Upper lobe of left lung (tissue), 6 donors: ENCODE measurements at regions not wholly inside any gene's neighbourhood (a gene's known extent, or its start where the extent isn't known, plus 50 kb on each side); places are given as distances from the start of the nearest gene placed in this dataset.

Source experiments
- ATAC-seq, 2 donors: fragments of 200-7000 bp; cut with Tn5 transposase; one replicate each; pipeline ENCODE4 v1.9.1; 2022; ENCODE audit warnings: mild to moderate bottlenecking in 2 of 2, moderate library complexity in 2 of 2; ENCODE audit not compliant: low FRiP score in 2 of 2
- DNase-seq, 2 donors: peaks; one replicate each; pipeline ENCODE4 v3.0.0-alpha.2; 2019 to 2020
- H3K27ac ChIP-seq, 4 donors: fragments of 200-600 bp; sonication (generic); one replicate each; pipeline ENCODE4 v1.5.1; 2016 to 2019
- H3K27me3 ChIP-seq, 4 donors: fragments of 200-600 bp; sonication (generic); one replicate each; pipeline ENCODE4 v1.5.1; 2017 to 2019
- H3K36me3 ChIP-seq, 4 donors: fragments of 200-600 bp; sonication (generic); one replicate each; pipeline ENCODE4 v1.5.1; 2016 to 2019
- H3K4me1 ChIP-seq, 4 donors: fragments of 200-600 bp; sonication (generic); one replicate each; pipeline ENCODE4 v1.5.1; 2018 to 2019
- H3K4me3 ChIP-seq, 4 donors: fragments of 200-600 bp; sonication (generic); one replicate each; pipeline ENCODE4 v1.5.1; 2017 to 2019; ENCODE audit warnings: mild to moderate bottlenecking in 2 of 4, moderate library complexity in 1 of 4
- H3K9me3 ChIP-seq, 4 donors: fragments of 200-600 bp; sonication (generic); one replicate each; pipeline ENCODE4 v1.5.1; 2018 to 2019
- EP300 ChIP-seq, 4 donors: sonication (generic); formaldehyde crosslinking; IDR thresholded peaks; one replicate each; pipeline ENCODE4 v1.5.1; 2017; ENCODE audit warnings: antibody characterized with exemption in 4 of 4, control low read depth in 2 of 4
- POLR2A ChIP-seq, 4 donors: fragments of 450-650 bp; IDR thresholded peaks; one replicate each; pipeline ENCODE4 v1.5.1; 2016 to 2017; ENCODE audit warnings: antibody characterized with exemption in 4 of 4, mild to moderate bottlenecking in 2 of 4
- POLR2AphosphoS5 ChIP-seq, 2 donors: sonication (generic); formaldehyde crosslinking; IDR thresholded peaks; one replicate each; pipeline ENCODE4 v1.5.1; 2017; ENCODE audit warnings: antibody characterized with exemption in 2 of 2
- WGBS, 2 donors: methylation state at CpG; one replicate each; pipeline ENCODE4 v1.1.5; 2017 to 2018; 5-methylcytosine and 5-hydroxymethylcytosine counted together
- TF ChIP-seq, protein P1 (sequence below), 6 experiments: fragments of 450-650 bp in 4 of 6; fragments of 200-600 bp in 2 of 6; sonication (generic) in 2 of 6; IDR thresholded peaks; one replicate each; pipeline ENCODE4 v1.5.1; 2016 to 2019; ENCODE audit warnings: antibody characterized with exemption in 6 of 6
- donor health status: DM: no; HTN: no; CAD: no; lungs with moderate emphysema.
- donor health status: DM: no; HTN: yes; CAD: no; lungs with severe emphysema.

DNA sequence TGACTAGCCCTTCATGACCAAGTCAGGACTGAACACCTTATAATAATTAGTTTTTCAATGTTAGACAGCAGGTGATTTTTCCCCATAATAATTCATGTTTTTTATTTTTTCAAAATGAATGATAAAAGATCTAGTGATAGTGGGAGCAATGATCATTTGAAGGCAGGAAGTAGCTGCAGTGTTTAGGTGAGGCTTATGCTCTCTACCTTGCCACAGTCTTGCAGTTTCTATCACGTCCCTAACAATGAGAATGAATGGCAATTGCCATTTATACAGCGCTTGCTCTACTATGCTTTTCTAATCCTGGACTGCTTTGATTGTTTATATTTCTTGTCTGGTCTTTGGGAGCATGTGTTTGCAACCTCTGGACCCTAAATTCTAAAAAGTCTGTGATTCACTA, 367.8 kb upstream of the RIOK2 start:
- ATAC-seq (no peak), DNase-seq (no peak)
- H3K4me1 ChIP-seq, result no peaks in the 10 kb centered on the region
- TF ChIP-seq POLR2A (IDR thresholded peaks at IDR 0.05) (no peak), EP300 (IDR thresholded peaks at IDR 0.05) (no peak), POLR2AphosphoS5 (IDR thresholded peaks at IDR 0.05) (no peak)
- no peak overlapping the region for H3K4me3 ChIP-seq
- H3K27ac ChIP-seq, result no peak overlapping the region
- no peaks in the 10 kb centered on the region for H3K27me3 ChIP-seq
- no peaks in the 10 kb centered on the region for H3K9me3 ChIP-seq
- WGBS, 2 donors, result 72 to 80% methylated on average over 2 of the region's 2 CpGs
- no peaks in the 10 kb centered on the region for H3K36me3 ChIP-seq

DNA sequence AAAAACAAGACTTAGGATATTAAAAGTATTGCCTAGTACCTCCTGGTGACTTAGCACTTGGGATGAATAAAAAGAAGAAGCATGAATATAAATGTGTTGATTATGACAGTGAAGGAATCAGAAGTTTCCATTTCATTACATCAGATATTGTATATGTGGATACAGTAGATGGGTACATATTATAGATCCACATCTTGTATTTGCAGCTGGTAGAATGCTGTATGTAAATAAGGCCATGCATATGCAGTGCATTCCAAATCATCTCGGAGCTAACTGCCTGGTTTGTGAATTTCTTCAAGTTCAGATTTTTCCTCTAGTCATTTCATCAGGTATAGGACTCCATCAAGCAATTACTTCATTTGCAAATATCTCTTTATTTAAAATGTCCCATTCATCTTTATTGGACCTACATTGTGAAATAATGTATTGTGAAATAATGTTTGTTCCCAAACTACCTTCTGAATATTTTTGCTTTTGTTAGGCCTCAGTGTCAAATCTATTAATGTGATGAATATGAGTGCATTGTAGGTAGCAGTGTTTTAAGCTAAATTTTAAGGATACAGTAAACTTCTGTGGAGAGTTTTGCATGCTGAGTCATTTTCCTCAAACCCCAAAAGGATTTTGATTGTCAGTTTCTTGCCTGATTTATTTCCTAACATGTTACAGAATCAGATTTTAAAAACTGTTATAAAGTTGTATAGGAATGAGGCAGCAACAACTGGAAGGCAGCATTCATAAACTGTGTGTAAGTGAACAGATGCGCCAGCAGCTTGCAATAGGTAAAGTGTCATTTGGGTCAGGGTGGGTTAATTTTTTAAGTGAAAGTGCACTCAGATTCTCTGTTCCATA, 370.8 kb upstream of the RIOK2 start:
- no peaks in the 10 kb centered on the region for H3K9me3 ChIP-seq
- no peaks in the 10 kb centered on the region for H3K36me3 ChIP-seq
- H3K27me3 ChIP-seq, result no peaks in the 10 kb centered on the region
- DNase-seq (no peak), ATAC-seq (no peak)
- H3K4me3 ChIP-seq, result no peak overlapping the region
- no peak overlapping the region for H3K27ac ChIP-seq
- H3K4me1 ChIP-seq, result no peaks in the 10 kb centered on the region
- TF ChIP-seq, protein P1, sequence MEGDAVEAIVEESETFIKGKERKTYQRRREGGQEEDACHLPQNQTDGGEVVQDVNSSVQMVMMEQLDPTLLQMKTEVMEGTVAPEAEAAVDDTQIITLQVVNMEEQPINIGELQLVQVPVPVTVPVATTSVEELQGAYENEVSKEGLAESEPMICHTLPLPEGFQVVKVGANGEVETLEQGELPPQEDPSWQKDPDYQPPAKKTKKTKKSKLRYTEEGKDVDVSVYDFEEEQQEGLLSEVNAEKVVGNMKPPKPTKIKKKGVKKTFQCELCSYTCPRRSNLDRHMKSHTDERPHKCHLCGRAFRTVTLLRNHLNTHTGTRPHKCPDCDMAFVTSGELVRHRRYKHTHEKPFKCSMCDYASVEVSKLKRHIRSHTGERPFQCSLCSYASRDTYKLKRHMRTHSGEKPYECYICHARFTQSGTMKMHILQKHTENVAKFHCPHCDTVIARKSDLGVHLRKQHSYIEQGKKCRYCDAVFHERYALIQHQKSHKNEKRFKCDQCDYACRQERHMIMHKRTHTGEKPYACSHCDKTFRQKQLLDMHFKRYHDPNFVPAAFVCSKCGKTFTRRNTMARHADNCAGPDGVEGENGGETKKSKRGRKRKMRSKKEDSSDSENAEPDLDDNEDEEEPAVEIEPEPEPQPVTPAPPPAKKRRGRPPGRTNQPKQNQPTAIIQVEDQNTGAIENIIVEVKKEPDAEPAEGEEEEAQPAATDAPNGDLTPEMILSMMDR (IDR thresholded peaks at IDR 0.05), result no peak
- TF ChIP-seq POLR2AphosphoS5 (IDR thresholded peaks at IDR 0.05) (no peak), POLR2A (IDR thresholded peaks at IDR 0.05) (no peak), EP300 (IDR thresholded peaks at IDR 0.05) (no peak)
- WGBS, 2 donors, result 73 to 83% methylated on average over 2 of the region's 2 CpGs

DNA sequence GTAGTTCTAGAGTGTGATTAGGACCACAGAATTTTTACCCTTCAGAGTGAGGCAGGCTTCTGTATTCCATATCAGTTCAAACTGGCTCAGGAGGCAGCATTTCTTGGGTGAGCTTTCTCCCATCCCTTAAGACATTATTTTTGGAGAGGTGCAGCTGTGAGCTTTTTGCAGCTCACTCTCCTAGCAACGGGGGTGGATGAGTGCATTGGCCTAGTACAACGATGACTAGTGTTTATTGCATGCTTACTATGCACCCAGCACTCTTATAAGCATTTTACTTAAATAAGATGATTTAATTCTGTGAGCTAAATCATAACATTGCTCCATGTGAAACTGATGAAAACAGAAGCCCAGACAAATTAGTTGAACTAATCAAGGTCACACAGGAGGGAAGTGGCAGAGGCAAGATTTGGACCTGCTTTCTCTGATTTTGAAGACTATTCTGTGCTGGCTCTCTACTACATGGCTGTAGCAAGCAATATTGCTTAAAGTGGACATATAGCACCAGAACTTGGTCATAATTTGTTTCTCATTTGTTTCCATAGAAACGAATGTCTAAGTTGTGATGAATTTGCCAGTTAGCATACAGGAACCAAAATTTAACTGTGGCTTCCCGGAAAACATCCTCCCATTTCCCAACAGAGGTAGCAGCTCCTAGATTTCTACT, 372.1 kb upstream of the RIOK2 start:
- DNase-seq (no peak), ATAC-seq (peak in 1 of 2 donors; percentile 21)
- TF ChIP-seq EP300 (IDR thresholded peaks at IDR 0.05) (no peak), POLR2A (IDR thresholded peaks at IDR 0.05) (no peak), POLR2AphosphoS5 (IDR thresholded peaks at IDR 0.05) (no peak)
- TF ChIP-seq, protein P1 (IDR thresholded peaks at IDR 0.05), result no peak
- no peak overlapping the region for H3K4me3 ChIP-seq
- H3K27ac ChIP-seq, result no peak overlapping the region
- 76 to 79% methylated on average over 4 of the region's 4 CpGs for WGBS, 2 donors
- H3K4me1 ChIP-seq, result no peaks in the 10 kb centered on the region
- no peaks in the 10 kb centered on the region for H3K36me3 ChIP-seq
- no peaks in the 10 kb centered on the region for H3K27me3 ChIP-seq
- H3K9me3 ChIP-seq, result no peaks in the 10 kb centered on the region

DNA sequence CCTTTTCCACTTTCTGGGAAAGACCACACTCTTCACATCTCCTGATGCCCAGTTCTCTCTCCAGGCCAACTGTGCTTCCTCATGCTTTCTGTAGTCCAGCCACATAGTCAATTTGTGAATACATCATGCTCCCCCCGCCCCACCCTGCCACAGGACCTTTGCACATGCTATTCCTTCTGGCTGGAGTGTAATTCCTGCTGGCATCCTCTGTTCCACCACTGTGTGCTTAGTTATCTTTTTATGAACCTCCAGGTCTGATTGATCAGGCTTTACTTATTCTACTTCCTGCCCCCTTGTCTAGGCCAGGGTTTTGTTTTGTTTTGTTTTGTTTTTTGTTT, 372.6 kb upstream of the RIOK2 start:
- H3K27ac ChIP-seq, result no peak overlapping the region
- 79 to 83% methylated on average over 1 of the region's 1 CpG for WGBS, 2 donors
- no peaks in the 10 kb centered on the region for H3K36me3 ChIP-seq
- H3K4me1 ChIP-seq, result no peaks in the 10 kb centered on the region
- H3K9me3 ChIP-seq, result no peaks in the 10 kb centered on the region
- H3K27me3 ChIP-seq, result no peaks in the 10 kb centered on the region
- H3K4me3 ChIP-seq, result no peak overlapping the region
- no peak for TF ChIP-seq POLR2A (IDR thresholded peaks at IDR 0.05)
- TF ChIP-seq, protein P1 (IDR thresholded peaks at IDR 0.05), result no peak
- TF ChIP-seq EP300 (IDR thresholded peaks at IDR 0.05), result no peak
- TF ChIP-seq POLR2AphosphoS5 (IDR thresholded peaks at IDR 0.05), result no peak
- DNase-seq (no peak), ATAC-seq (no peak)

DNA sequence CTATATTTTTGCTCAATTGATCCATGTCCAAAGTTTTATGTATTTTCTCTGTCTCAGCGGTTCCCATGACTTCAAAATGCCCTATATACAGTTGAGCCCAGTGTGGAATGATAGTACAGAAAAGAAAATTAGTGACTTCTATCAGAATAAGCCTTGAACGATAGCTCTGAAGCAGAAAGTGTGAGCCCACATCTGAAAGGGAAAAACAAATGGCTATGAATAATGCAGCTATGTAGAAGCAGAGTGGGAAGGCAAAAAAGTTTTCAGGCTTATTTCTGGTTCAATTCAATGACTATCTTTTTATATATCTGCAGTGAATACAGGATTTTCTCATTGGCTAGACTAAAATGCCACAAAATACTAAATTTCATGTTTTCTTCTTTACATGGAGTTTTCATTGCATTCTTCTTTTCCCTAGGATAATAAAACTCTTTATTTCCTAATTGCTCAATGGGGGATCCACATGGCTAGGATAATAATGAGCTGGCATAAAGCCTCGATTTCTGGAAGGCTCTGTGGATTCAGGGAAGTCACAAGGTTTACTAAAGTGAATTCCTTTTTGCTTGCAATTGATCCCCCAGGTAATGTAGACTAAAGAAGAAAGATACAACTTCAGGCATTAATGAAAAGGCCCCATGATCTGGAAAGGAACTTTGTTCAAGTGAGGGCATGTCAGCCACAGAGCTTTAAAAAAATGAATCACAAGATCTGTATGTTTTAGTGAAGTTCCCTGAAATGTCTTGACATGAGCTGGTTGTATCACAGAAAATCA, 377.0 kb upstream of the RIOK2 start:
- DNase-seq (no peak), ATAC-seq (no peak)
- no peaks in the 10 kb centered on the region for H3K36me3 ChIP-seq
- TF ChIP-seq POLR2A (IDR thresholded peaks at IDR 0.05) (no peak), POLR2AphosphoS5 (IDR thresholded peaks at IDR 0.05) (no peak), EP300 (IDR thresholded peaks at IDR 0.05) (no peak)
- TF ChIP-seq, protein P1 (IDR thresholded peaks at IDR 0.05), result no peak
- H3K27ac ChIP-seq, result no peak overlapping the region
- H3K4me3 ChIP-seq, result no peak overlapping the region
- WGBS, 2 donors, result 81 to 85% methylated on average over 3 of the region's 3 CpGs
- H3K4me1 ChIP-seq, result no peaks in the 10 kb centered on the region
- no peaks in the 10 kb centered on the region for H3K9me3 ChIP-seq
- no peaks in the 10 kb centered on the region for H3K27me3 ChIP-seq
